ENCODE measurements at regions not wholly inside any gene's neighbourhood (a gene's known extent, or its start where the extent isn't known, plus 50 kb on each side); places are given as distances from the start of the nearest gene placed in this dataset.
"Not testable (repeated sequence)": the region's sequence is repeated elsewhere in the genome, so short reads cannot be mapped to it uniquely, and the experiment has no call there.

- no peak overlapping the region for H3K27ac ChIP-seq
- peaks cover 7% of the 10 kb centered on the region; the same call in 1 of the 2 replicates for H3K4me1 ChIP-seq
- no peaks in the 10 kb centered on the region for H3K27me3 ChIP-seq
- no peaks in the 10 kb centered on the region; the same call in 1 of the 2 replicates for H3K36me3 ChIP-seq
- H3K4me3 ChIP-seq = no peak overlapping the region
- H3K9me3 ChIP-seq (replicated peaks) = peaks cover 18% of the 10 kb centered on the region
- no peak for DNase-seq
Observed at GRCh38 chr2:222351035-222351434, 52.2 kb upstream of the PAX3 start.

DNA sequence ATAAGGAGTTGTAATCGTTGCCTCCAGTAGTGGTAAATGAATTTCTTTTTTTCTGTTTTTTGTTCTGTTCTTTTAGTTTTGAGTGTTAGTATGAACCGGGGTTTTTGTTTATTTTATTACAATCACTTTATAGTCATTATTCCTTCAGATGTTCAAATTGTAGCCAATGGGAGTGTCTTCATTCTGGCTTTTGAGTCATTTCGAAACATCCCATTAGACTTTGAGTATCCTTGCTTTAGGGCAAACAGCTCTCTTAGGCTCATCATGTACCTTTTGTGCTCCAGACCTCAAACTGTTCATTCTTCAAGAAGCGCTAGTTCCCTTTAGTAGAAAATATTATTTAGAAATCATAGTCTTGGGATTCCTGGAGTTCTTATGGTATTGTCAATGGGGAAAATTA lies 54.2 kb upstream of the PAX3 start:
- DNase-seq = no peak
- Histone ChIP-seq H3K36me3 (no peaks in the 10 kb centered on the region), H3K27ac (no peak overlapping the region), H3K9me3 (replicated peaks) (peaks cover 19% of the 10 kb centered on the region), H3K4me1 (peaks cover 9% of the 10 kb centered on the region; the same call in 1 of the 2 replicates), H3K27me3 (no peaks in the 10 kb centered on the region), H3K4me3 (no peak overlapping the region)

GRCh38 chr2:222353993-222354392 lies 55.2 kb upstream of the PAX3 start:
- peak; percentile 52 to 79 for DNase-seq
- H3K27ac ChIP-seq = no peak overlapping the region
- H3K4me1 ChIP-seq = peaks cover 16% of the 10 kb centered on the region
- H3K4me3 ChIP-seq = no peak overlapping the region
- H3K36me3 ChIP-seq = no peaks in the 10 kb centered on the region
- peaks cover 19% of the 10 kb centered on the region for H3K9me3 ChIP-seq (replicated peaks)
- H3K27me3 ChIP-seq = no peaks in the 10 kb centered on the region

- Histone ChIP-seq H3K4me1 (peaks cover 26% of the 10 kb centered on the region), H3K36me3 (no peaks in the 10 kb centered on the region), H3K4me3 (no peak overlapping the region), H3K27me3 (no peaks in the 10 kb centered on the region), H3K27ac (no peak overlapping the region), H3K9me3 (replicated peaks) (peaks cover 19% of the 10 kb centered on the region)
- DNase-seq = peak in 1 of 2 experiments; percentile 34
Observed at GRCh38 chr2:222355860-222356259, 57.1 kb upstream of the PAX3 start.

DNA sequence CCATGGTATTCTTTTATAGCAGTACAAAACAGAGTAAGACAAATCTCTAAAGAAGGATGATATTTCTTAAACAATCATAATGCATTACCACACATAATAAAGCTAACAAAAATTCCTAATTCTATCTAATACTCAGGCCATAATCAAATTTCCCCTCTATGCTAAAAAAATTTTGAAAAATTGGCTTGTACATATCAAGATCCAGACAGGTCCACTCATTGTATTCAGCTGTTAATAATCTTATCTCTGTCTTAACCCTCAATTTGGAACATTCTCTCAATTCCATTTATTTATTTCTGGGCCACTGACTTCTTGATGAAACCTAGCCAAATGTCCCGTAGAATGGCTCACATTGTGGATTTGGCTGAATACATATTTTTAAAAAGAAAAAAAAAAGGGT lies 59.1 kb upstream of the PAX3 start:
- H3K27me3 ChIP-seq = no peaks in the 10 kb centered on the region
- no peak for DNase-seq
- H3K27ac ChIP-seq = no peak overlapping the region

DNA sequence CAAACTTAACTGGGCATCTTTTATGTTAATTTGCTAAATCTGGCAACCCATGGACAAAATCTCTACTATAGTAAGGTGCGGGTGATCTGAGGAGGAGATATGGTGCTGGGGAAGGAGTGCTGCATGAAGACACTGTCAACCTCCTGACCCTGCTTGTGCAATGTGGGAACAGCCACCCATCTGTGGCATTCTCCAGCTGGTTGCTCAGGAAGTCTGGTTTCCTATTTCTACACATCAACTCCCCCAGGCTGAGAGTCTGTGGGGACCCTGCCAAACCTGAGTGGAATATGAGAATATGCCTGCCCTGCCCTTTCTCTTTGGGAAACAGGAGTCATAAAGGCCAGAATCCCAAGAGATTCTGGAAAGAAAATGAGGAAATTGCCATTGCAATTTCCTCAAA lies 60.1 kb upstream of the PAX3 start:
- Histone ChIP-seq H3K27ac (peak overlapping the region; percentile 1; the same call in 1 of the 2 replicates), H3K36me3 (no peaks in the 10 kb centered on the region), H3K9me3 (replicated peaks) (0 out of 2 replicates have a peak, but pooled peaks cover 15% of the 10 kb centered on the region), H3K4me1 (peaks cover 33% of the 10 kb centered on the region), H3K27me3 (no peaks in the 10 kb centered on the region), H3K4me3 (no peak overlapping the region)
- DNase-seq = peak; percentile 89 to 98

More for the DNA sequence above, 59.1 kb upstream of the PAX3 start:
- H3K9me3 ChIP-seq (replicated peaks) = 0 out of 2 replicates have a peak, but pooled peaks cover 12% of the 10 kb centered on the region
- no peaks in the 10 kb centered on the region for H3K36me3 ChIP-seq
- no peak overlapping the region for H3K4me3 ChIP-seq
- peaks cover 36% of the 10 kb centered on the region for H3K4me1 ChIP-seq

GRCh38 chr2:222360146-222360545 lies 61.3 kb upstream of the PAX3 start:
- Histone ChIP-seq H3K4me1 (peaks cover 32% of the 10 kb centered on the region), H3K27ac (no peak overlapping the region), H3K4me3 (no peak overlapping the region), H3K36me3 (no peaks in the 10 kb centered on the region), H3K27me3 (no peaks in the 10 kb centered on the region), H3K9me3 (replicated peaks) (peaks cover 14% of the 10 kb centered on the region)
- no peak for DNase-seq

DNA sequence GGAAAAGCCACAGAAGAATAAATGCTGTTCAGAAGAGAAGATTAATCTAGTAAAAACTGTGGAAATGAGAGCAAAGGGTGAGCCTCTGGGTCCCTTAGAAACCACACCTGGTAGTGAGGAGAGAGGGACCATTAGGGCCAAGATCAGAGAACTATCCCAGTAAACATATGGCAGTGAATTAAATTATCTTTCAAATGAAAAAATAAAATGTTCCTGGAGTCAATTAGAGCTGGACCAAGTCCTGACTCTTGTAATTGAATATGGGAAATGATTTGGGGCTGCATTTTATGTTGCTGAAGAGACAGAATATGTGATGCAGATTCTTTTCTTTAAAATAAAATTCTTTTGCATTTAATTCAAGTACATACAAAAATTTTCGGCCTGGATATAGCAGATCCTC lies 62.2 kb upstream of the PAX3 start:
- H3K27me3 ChIP-seq = no peaks in the 10 kb centered on the region
- H3K36me3 ChIP-seq = no peaks in the 10 kb centered on the region
- H3K27ac ChIP-seq = no peak overlapping the region
- H3K4me3 ChIP-seq = no peak overlapping the region
- peaks cover 32% of the 10 kb centered on the region for H3K4me1 ChIP-seq
- peaks cover 12% of the 10 kb centered on the region for H3K9me3 ChIP-seq (replicated peaks)
- no peak for DNase-seq

DNA sequence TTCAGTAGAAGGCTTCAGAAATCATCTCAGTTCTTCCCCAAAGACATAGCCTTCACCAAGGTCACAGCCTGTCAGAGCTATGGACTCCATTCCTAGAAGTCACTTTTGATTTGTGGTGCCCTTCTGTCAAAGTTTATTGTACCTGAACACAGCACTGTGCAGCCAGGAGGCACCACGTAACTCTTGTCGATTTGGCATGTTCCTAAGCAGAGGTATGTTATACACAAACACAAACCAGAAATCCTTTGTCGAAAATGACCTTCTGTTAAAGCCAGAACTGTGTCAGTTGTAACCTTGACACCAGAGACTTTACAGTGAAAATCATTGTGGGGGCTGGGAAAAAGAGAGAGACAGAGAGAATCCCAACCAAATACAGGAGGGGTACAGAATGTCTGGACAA lies 62.6 kb upstream of the SGPP2 start:
- H3K27me3 ChIP-seq = no peaks in the 10 kb centered on the region
- no peak for DNase-seq
- no peak overlapping the region for H3K4me3 ChIP-seq
- H3K27ac ChIP-seq = no peak overlapping the region
- H3K36me3 ChIP-seq = no peaks in the 10 kb centered on the region
- H3K9me3 ChIP-seq (replicated peaks) = peaks cover 11% of the 10 kb centered on the region
- peaks cover 32% of the 10 kb centered on the region for H3K4me1 ChIP-seq

DNA sequence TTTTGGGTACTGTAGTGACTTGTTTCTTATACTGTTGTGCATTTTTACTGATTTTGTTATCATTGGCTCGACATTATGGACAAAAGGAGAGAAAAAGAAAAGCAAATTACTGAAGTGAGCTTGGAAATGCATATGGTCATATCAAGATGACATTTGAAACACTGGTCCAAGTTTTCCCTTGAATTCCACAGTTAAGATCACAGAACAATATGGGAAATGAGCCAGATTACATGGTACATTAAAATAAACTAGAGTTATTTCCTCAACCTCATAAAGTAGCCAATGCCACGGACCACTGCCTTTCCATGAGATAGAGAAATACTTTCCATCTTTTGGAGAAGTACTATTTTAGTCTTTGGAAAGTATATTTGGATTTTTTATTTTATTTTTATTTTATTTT lies 62.0 kb upstream of the SGPP2 start:
- Histone ChIP-seq H3K9me3 (replicated peaks) (peaks cover 13% of the 10 kb centered on the region), H3K27ac (no peak overlapping the region), H3K27me3 (no peaks in the 10 kb centered on the region), H3K4me1 (peaks cover 32% of the 10 kb centered on the region), H3K36me3 (no peaks in the 10 kb centered on the region), H3K4me3 (no peak overlapping the region)
- DNase-seq = peak in 1 of 2 experiments; percentile 51

DNA sequence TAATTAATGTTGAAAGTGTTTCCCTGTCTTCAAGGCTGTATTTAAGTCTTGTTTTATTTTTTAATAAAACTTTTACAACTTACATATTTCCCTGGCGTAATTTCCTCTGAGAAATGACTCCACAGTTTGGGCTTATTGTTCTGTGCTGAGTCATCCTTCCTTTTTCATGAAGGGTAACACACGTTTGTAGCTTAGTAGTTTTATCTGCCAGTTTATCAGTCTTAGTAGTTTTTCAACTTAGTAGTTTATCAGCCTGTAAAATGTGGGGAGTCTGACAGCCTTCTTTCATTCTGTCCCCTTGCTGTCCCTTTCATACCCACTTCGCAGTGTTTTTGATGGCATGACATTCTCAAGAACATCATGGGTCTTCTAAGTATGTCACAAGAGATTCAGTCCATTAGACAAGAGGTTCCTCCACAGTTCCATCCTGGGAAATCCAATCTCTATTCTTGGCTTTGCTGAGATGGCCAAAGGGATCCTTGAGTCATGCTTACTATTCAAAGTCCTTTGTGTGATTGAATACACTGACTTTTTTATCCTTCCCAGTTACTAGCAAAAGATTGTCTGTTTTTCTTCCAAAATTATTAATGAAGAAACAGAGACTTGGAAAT lies 60.0 kb upstream of the SGPP2 start:
- Histone ChIP-seq H3K27me3 (no peaks in the 10 kb centered on the region), H3K27ac (no peak overlapping the region), H3K4me1 (peaks cover 18% of the 10 kb centered on the region), H3K4me3 (no peak overlapping the region), H3K9me3 (replicated peaks) (peaks cover 17% of the 10 kb centered on the region), H3K36me3 (no peaks in the 10 kb centered on the region)
- no peak for DNase-seq

DNA sequence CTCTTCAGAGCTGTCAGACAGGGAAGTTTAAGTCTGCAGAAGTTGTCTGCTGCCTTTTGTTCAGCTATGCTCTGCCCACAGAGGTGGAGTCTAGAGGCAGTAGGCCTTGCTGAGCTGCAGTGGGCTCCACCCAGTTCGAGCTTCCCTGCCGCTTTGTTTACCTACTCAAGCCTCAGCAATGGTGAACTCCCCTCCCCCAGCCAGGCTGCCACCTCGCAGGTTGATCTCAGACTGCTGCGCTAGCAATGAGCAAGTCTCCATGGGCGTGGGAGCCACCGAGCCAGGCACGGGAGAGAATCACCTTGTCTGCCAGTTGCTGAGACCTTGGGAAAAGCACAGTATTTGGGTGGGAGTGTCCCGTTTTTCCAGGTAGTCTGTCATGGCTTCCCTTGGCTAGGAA lies 56.1 kb upstream of the SGPP2 start:
- not testable (repeated sequence) for H3K27me3 ChIP-seq, H3K27ac ChIP-seq, DNase-seq, H3K36me3 ChIP-seq, H3K4me3 ChIP-seq, H3K4me1 ChIP-seq
- H3K9me3 ChIP-seq (replicated peaks) = peaks cover 20% of the 10 kb centered on the region

DNA sequence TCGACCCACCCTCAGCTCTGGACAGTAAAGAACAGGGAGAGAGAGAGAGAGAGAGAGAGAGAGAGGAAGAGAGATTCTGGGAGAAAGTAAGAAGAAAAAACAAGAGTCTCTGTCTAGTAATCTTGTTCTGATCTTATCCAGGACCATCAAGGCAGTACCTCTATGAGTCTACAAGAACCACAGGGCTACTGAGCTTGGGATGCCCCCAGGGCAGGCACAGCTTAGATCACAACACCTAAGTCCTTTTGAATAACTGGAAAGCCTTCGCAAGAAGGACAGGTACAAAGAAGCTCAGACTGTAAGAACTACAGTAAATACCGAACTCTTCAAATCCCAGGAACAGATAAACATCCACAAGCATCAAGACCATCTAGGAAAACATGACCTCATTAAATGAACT lies 51.4 kb upstream of the SGPP2 start:
- no peak overlapping the region for H3K4me3 ChIP-seq

More for the DNA sequence above, 51.4 kb upstream of the SGPP2 start:
- DNase-seq = no peak
- Histone ChIP-seq H3K4me1 (no peaks in the 10 kb centered on the region), H3K9me3 (replicated peaks) (peaks cover 15% of the 10 kb centered on the region; the same call in 1 of the 2 replicates), H3K27ac (no peak overlapping the region), H3K27me3 (no peaks in the 10 kb centered on the region), H3K36me3 (no peaks in the 10 kb centered on the region)

Measured in SJCRH30 (cell line).